C4-2B (cell line): ENCODE measurements at regions not wholly inside any gene's neighbourhood (a gene's known extent, or its start where the extent isn't known, plus 50 kb on each side); places are given as distances from the start of the nearest gene placed in this dataset.
A peak's percentile ranks its signal among the peaks of the same experiment; 100 is the strongest.

Experiments
- H3K27ac ChIP-seq: fragments of 450-650 bp; 2 replicates; pipeline ENCODE4 v1.5.1; 2017
- ZFX ChIP-seq: fragments of 450-650 bp; IDR thresholded peaks from 2 replicates; pipeline ENCODE4 v1.6.1; 2017
- TF ChIP-seq, protein P1 (sequence below): fragments of 450-650 bp; conservative IDR thresholded peaks from 2 replicates; pipeline ENCODE4 v1.5.1; 2017; ENCODE audit warnings: mild to moderate bottlenecking

DNA sequence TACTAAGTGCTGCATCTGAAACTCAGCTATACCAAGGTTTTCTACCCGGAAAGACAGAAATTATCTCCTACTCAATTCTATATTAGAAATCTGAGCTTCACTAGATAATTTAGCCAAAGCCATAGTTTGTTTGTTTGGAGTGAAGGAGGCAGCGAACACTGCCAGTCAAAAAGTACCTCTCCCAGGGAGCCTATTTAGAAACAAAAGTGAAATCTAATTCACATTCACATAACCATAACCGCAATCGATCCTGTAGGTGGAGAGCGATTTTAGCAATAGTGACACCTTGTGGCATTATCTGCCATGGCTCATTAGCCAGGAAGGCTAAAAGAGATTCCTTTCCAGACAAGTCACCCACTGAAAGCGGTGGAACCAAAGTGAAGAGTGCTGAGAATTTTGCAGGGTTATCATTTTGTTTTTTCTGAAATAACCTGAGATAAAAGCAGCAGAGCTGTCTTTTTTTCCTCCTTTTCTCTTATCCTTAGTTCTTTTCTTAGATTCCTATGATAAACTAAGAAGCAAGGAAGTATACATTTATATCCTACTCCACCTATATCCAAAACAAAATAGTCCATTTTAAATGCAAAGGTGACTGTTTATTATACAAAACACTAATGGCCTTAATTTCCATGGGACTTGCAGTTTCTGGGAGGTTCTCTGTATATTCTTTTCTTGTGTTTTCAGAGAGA lies 83.7 kb upstream of the BET1 start:
- H3K27ac ChIP-seq: no peak overlapping the region
- TF ChIP-seq ZFX: no peak
- TF ChIP-seq, protein P1, sequence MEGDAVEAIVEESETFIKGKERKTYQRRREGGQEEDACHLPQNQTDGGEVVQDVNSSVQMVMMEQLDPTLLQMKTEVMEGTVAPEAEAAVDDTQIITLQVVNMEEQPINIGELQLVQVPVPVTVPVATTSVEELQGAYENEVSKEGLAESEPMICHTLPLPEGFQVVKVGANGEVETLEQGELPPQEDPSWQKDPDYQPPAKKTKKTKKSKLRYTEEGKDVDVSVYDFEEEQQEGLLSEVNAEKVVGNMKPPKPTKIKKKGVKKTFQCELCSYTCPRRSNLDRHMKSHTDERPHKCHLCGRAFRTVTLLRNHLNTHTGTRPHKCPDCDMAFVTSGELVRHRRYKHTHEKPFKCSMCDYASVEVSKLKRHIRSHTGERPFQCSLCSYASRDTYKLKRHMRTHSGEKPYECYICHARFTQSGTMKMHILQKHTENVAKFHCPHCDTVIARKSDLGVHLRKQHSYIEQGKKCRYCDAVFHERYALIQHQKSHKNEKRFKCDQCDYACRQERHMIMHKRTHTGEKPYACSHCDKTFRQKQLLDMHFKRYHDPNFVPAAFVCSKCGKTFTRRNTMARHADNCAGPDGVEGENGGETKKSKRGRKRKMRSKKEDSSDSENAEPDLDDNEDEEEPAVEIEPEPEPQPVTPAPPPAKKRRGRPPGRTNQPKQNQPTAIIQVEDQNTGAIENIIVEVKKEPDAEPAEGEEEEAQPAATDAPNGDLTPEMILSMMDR: peak; percentile 92

DNA sequence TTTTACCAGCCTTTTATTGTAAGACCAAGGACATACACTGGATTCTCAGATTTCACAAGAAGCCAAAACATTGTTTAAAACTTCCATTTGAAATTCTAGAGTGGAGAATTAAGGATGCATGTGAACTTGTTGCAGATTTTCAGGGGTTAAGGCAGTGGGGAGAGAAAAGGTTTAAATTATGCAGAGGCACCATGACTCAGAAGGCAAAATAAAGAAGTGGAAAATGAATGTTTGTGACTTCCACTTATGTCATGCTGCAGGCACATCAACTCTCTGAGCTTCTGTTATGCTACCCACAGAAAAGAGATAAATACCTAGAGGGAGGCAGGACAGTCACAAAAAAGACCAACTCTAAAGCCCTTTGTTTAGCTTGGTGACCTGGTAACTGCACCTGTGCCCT lies 84.4 kb upstream of the BET1 start:
- H3K27ac ChIP-seq: no peak overlapping the region
- no peak for TF ChIP-seq ZFX
- TF ChIP-seq, protein P1: no peak

DNA sequence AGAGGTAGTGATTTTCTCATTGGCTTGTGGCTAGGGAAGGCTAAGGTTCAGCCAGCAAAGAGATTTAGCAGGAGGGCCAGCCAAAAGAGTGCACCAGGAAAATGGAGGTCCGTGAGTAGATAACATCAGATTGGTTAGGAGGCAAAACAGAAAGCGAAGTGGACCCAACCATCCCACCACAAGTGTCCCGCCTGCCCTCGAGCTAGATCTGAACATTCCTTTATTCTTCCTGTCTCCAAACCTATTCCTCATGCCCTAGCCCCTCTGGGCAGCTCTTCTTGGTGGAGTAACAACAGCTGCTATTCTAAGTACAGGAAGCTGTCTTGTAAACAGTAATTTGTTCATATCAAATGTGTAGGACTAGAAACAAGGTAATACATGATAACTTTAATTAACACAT lies 85.7 kb upstream of the BET1 start:
- TF ChIP-seq, protein P1: no peak
- TF ChIP-seq ZFX: no peak
- no peak overlapping the region for H3K27ac ChIP-seq

DNA sequence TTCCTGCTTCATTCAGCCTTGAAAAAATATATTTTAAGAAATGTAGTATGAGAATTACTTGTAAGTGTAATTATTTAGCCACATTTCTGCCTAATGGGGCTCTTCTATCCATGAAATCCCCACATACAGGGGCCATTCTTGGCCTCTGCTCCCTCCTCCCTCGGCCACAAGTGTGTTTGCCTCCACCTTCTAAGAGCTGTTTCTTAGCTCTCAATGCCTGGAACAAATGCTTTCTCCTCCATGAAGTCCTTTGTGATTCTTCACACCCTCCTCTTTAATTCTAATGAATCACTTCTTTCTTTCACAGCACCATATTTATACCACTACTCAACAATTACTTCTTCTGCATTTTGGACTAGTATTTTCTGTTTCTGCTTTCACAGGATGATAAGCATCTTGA lies 88.8 kb upstream of the BET1 start:
- TF ChIP-seq, protein P1: no peak
- TF ChIP-seq ZFX: no peak
- H3K27ac ChIP-seq: no peak overlapping the region

DNA sequence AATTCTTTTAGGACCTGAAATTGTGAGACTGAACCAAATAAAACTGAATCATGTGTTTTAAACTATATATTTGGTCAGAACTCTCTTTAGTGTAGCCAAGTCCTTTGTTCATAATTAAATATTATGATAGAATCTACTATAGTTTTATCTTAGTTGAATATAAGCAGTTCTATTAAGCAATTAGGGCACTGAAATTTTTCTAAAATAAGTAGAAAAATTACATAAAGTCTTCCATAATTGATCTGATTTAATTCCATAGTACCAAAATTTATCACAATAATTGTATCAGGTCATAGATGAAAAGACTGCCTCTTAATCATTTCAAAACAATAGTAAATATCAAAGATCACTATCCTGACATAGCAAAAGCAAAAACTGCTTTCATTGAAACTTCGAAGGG lies 90.1 kb upstream of the BET1 start:
- no peak overlapping the region for H3K27ac ChIP-seq
- no peak for TF ChIP-seq ZFX
- TF ChIP-seq, protein P1: no peak

DNA sequence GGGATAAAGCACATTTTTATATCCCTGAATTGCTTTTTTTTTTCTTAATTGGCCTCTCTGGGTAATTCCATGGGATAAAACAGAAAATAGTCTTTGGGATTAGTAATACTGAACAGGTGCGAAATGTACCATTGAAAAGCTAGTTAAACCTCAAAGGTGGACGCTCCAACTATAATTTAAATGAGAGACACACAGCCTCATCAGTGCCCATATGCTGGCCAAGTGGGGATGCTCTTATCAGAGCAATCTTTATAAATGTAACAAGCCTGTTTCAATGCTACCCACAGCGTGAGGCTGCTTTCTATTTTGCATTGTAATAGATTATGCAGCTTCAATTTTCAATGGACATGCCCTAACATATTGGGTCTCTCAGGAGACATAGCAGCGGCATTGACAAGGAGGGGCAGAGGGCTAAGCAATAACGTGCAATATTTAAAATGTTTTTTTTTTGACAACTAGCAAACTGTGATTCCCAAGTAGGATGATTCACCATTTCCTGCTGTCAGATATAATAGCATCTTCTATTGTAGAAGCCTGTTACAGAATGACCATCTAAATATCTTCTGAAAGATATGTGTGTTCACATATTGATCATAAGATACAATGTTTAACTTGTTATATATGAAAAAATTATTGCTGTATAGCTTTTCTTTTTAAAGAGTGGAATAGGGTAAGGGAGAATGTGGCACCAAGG lies 91.3 kb upstream of the BET1 start:
- H3K27ac ChIP-seq: no peak overlapping the region
- TF ChIP-seq ZFX: no peak
- TF ChIP-seq, protein P1: no peak

DNA sequence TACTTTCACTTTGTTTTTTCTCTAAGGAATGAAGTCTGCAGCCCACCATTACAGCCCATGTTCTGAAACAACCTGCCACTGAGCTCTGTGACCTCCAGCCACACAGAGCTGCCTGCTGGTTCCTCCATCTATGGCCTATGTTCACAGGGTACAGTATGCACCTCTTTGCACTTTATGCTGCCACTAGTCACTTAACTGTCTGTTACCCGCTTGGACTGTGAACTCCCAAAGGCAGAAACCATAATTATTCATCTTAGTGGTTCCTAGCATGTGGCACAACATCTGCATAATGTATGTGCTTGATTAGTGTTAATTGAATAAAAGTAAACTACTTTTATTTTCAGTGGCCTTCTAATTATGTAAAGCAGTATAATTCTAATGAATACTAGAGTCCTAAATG lies 95.5 kb upstream of the BET1 start:
- TF ChIP-seq, protein P1: no peak
- H3K27ac ChIP-seq: no peak overlapping the region
